IMR-90 (cell line): ENCODE measurements at regions not wholly inside any gene's neighbourhood (a gene's known extent, or its start where the extent isn't known, plus 50 kb on each side); places are given as distances from the start of the nearest gene placed in this dataset.

Experiments used
- ATAC-seq: fragments of 200-7000 bp; cut with Tn5 transposase; 2 replicates; pipeline ENCODE4 v1.9.1; 2020; ENCODE audit warnings: low read depth, mild to moderate bottlenecking, moderate library complexity
- BruUV-seq: library from RNA; stranded (reverse); fragments of 400-500 nt; replicated peaks from 2 replicates; lab custom pipeline; 2021; lab: Mats Ljungman, UMichigan
- CTCF ChIA-PET: fragments of 300-600 bp; formaldehyde crosslinking; extraction: SDS; loops from one replicate; lab custom pipeline; 2021; ENCODE audit warnings: antibody characterized with exemption; lab: Yijun Ruan, JAX
- POLR2A ChIA-PET: fragments of 300-600 bp; sonication (Branson Sonifier 250); formaldehyde crosslinking; loops from one replicate; lab custom pipeline; 2022; ENCODE audit warnings: antibody characterized with exemption; ENCODE audit not compliant: unreplicated experiment; lab: Charles Lee
- DNase-seq: peaks from one replicate; pipeline ENCODE4 v3.0.0; 2013
- H2AFZ ChIP-seq: replicated peaks from 2 replicates; pipeline ENCODE3; 2013; ENCODE audit warnings: low read length, mild to moderate bottlenecking; ENCODE audit not compliant: poor library complexity
- H2AK5ac ChIP-seq: 2 replicates; pipeline ENCODE4 v1.6.1; 2013; ENCODE audit warnings: low read depth, low read length, inconsistent platforms
- H2AK9ac ChIP-seq: replicated peaks from 2 replicates; pipeline ENCODE3; 2013; ENCODE audit warnings: mild to moderate bottlenecking, low read depth, low read length, moderate library complexity; ENCODE audit not compliant: poor library complexity
- H2BK120ac ChIP-seq: 2 replicates; pipeline ENCODE4 v1.6.1; 2013; ENCODE audit warnings: low read depth, low read length, inconsistent platforms
- H2BK15ac ChIP-seq: 3 replicates; pipeline ENCODE4 v1.6.1; 2013; ENCODE audit warnings: low read depth, low read length, inconsistent platforms
- H2BK20ac ChIP-seq: 2 replicates; pipeline ENCODE4 v1.6.1; 2013; ENCODE audit warnings: low read depth, mild to moderate bottlenecking, inconsistent platforms, low read length, moderate library complexity
- H2BK5ac ChIP-seq: 2 replicates; pipeline ENCODE4 v1.6.1; 2013; ENCODE audit warnings: mild to moderate bottlenecking, low read depth, low read length, inconsistent platforms; ENCODE audit not compliant: poor library complexity, severe bottlenecking
- H3K14ac ChIP-seq: replicated peaks from 2 replicates; pipeline ENCODE4 v1.6.1; 2013; ENCODE audit warnings: low read depth, low read length, inconsistent platforms
- H3K18ac ChIP-seq: 2 replicates; pipeline ENCODE4 v1.6.1; 2013; ENCODE audit warnings: low read depth, low read length, control low read depth
- H3K23ac ChIP-seq: 2 replicates; pipeline ENCODE4 v1.6.1; 2013; ENCODE audit warnings: low read depth, low read length, inconsistent platforms
- H3K27ac ChIP-seq: 2 replicates; pipeline ENCODE4 v1.5.1; 2013; ENCODE audit warnings: mild to moderate bottlenecking, control low read depth, low read length; ENCODE audit not compliant: insufficient read depth
- H3K27me3 ChIP-seq: 2 replicates; pipeline ENCODE4 v1.6.1; 2013; ENCODE audit warnings: low read length; ENCODE audit not compliant: control insufficient read depth, insufficient read depth
- H3K36me3 ChIP-seq: 2 replicates; pipeline ENCODE4 v1.6.1; 2013; ENCODE audit warnings: low read length, mixed read lengths; ENCODE audit not compliant: control insufficient read depth, insufficient read depth
- H3K4ac ChIP-seq: 2 replicates; pipeline ENCODE4 v1.6.1; 2013; ENCODE audit warnings: low read depth, low read length, inconsistent platforms
- H3K4me1 ChIP-seq: 2 replicates; pipeline ENCODE4 v1.6.1; 2013; ENCODE audit warnings: low read length, mixed read lengths; ENCODE audit not compliant: control insufficient read depth, insufficient read depth
- H3K4me2 ChIP-seq: 2 replicates; pipeline ENCODE4 v1.6.1; 2013; ENCODE audit warnings: low read depth, mild to moderate bottlenecking, control low read depth, low read length, moderate library complexity
- H3K4me3 ChIP-seq: 2 replicates; pipeline ENCODE4 v1.5.1; 2013; ENCODE audit warnings: low read depth, mild to moderate bottlenecking, control low read depth, low read length, moderate library complexity; ENCODE audit not compliant: insufficient read depth
- H3K56ac ChIP-seq: 2 replicates; pipeline ENCODE4 v1.6.1; 2013; ENCODE audit warnings: low read length, inconsistent platforms; ENCODE audit not compliant: insufficient read depth; ENCODE audit errors: extremely low read depth
- H3K79me1 ChIP-seq, 2 experiments: 2 replicates each; pipeline ENCODE4 v1.6.1; 2013; ENCODE audit warnings: low read length in 2 of 2, inconsistent platforms in 1 of 2, low read depth in 1 of 2
- H3K9ac ChIP-seq: 2 replicates; pipeline ENCODE4 v1.6.1; 2013; ENCODE audit warnings: low read depth, low read length, control low read depth
- H3K9me1 ChIP-seq: 2 replicates; pipeline ENCODE4 v1.6.1; 2013; ENCODE audit warnings: low read length, inconsistent platforms; ENCODE audit not compliant: insufficient read depth
- H3K9me3 ChIP-seq: 2 replicates; pipeline ENCODE4 v1.6.1; 2013; ENCODE audit warnings: low read length; ENCODE audit not compliant: control insufficient read depth, insufficient read depth
- H4K20me1 ChIP-seq: 2 replicates; pipeline ENCODE4 v1.6.1; 2013; ENCODE audit warnings: low read length, inconsistent platforms; ENCODE audit not compliant: insufficient read depth
- H4K5ac ChIP-seq: 2 replicates; pipeline ENCODE4 v1.6.1; 2013; ENCODE audit warnings: mild to moderate bottlenecking, low read depth, low read length, control low read depth
- H4K8ac ChIP-seq, 2 experiments: 2 replicates each; pipeline ENCODE4 v1.6.1; 2013; ENCODE audit warnings: low read depth in 2 of 2, low read length in 2 of 2, control low read depth in 1 of 2, inconsistent platforms in 1 of 2
- H4K91ac ChIP-seq: 2 replicates; pipeline ENCODE4 v1.6.1; 2013; ENCODE audit warnings: low read depth, low read length, inconsistent platforms; ENCODE audit not compliant: insufficient read depth
- BHLHE40 ChIP-seq: fragments of 150-350 bp; IDR thresholded peaks from 2 replicates; pipeline ENCODE4 v1.6.1; 2016; ENCODE audit warnings: mild to moderate bottlenecking, low read depth, low read length
- CEBPB ChIP-seq: IDR thresholded peaks from 2 replicates; pipeline ENCODE4 v1.6.1; 2012; ENCODE audit warnings: low read depth, low read length, improper control_type of control experiment
- CHD1 ChIP-seq: IDR thresholded peaks from 2 replicates; pipeline ENCODE4 v1.6.1; 2012; ENCODE audit warnings: low read depth, low read length, improper control_type of control experiment
- ELK1 ChIP-seq: fragments of 150-350 bp; IDR thresholded peaks from 2 replicates; pipeline ENCODE4 v1.6.1; 2016; ENCODE audit warnings: low read depth, mild to moderate bottlenecking, low read length, moderate library complexity, borderline replicate concordance
- FOS ChIP-seq: fragments of 150-350 bp; IDR thresholded peaks from 2 replicates; pipeline ENCODE4 v1.6.1; 2016; ENCODE audit warnings: low read depth, low read length
- MAFK ChIP-seq: IDR thresholded peaks from 2 replicates; pipeline ENCODE4 v1.6.1; 2012; ENCODE audit warnings: low read depth, low read length, improper control_type of control experiment
- MXI1 ChIP-seq: IDR thresholded peaks from 2 replicates; pipeline ENCODE4 v1.6.1; 2012; ENCODE audit warnings: low read depth, mild to moderate bottlenecking, low read length, moderate library complexity, borderline replicate concordance
- NFE2L2 ChIP-seq: fragments of 150-350 bp; IDR thresholded peaks from 2 replicates; pipeline ENCODE4 v1.6.1; 2016; ENCODE audit warnings: low read depth, mild to moderate bottlenecking, low read length
- POLR2A ChIP-seq: IDR thresholded peaks from 2 replicates; pipeline ENCODE4 v1.6.1; 2012; ENCODE audit warnings: mild to moderate bottlenecking, low read depth, low read length
- RAD21 ChIP-seq: IDR thresholded peaks from 2 replicates; pipeline ENCODE4 v1.6.1; 2012; ENCODE audit warnings: low read length, improper control_type of control experiment
- RFX5 ChIP-seq: IDR thresholded peaks from 2 replicates; pipeline ENCODE4 v1.8.0; 2012; ENCODE audit warnings: low read depth, mild to moderate bottlenecking, low read length, moderate library complexity
- SMC3 ChIP-seq: fragments of 150-350 bp; IDR thresholded peaks from 2 replicates; pipeline ENCODE4 v1.6.1; 2016; ENCODE audit warnings: low read depth, mild to moderate bottlenecking, antibody characterized with exemption, low read length, moderate library complexity
- USF2 ChIP-seq: fragments of 150-350 bp; IDR thresholded peaks from 2 replicates; pipeline ENCODE4 v1.6.1; 2017; ENCODE audit warnings: mild to moderate bottlenecking, antibody characterized with exemption, low read length, low read depth
- WGBS, 2 experiments: methylation state at CpG; one replicate each; pipeline versions ENCODE4 v1.1.5 to v1.1.7; 2013; ENCODE audit warnings: missing lambda C conversion rate in 2 of 2; ENCODE audit not compliant: insufficient read length in 1 of 2; ENCODE audit errors: extremely low coverage in 2 of 2; 5-methylcytosine and 5-hydroxymethylcytosine counted together
- dilution Hi-C: fragments of 300-500 bp; cut with HindIII; formaldehyde crosslinking; loops from one replicate; pipeline ENCODE4 v1.14.3; 2018; ENCODE audit warnings: low sequenced_read_pairs; ENCODE audit not compliant: unreplicated experiment
- in situ Hi-C: fragments of 300-500 bp; cut with MboI; formaldehyde crosslinking; loops from 3 replicates; pipeline ENCODE4 v1.14.3; 2019; ENCODE audit warnings: low sequenced_read_pairs, inconsistent platforms, mixed read lengths
- intact Hi-C: fragments of 100-400 bp; cut with micrococcal nuclease; formaldehyde crosslinking; loops from 2 replicates; pipeline ENCODE4 v1.10.0; 2022
- TF ChIP-seq, protein P1 (sequence below): conservative IDR thresholded peaks from 2 replicates; pipeline ENCODE4 v1.5.1; 2012; ENCODE audit warnings: mild to moderate bottlenecking, low read depth, low read length, improper control_type of control experiment

GRCh38 chr6:167448378-167448777 lies 123.5 kb downstream of the TTLL2 start:
- Histone ChIP-seq H2BK15ac (no peak overlapping the region), H4K20me1 (no peaks in the 10 kb centered on the region), H3K4me1 (no peaks in the 10 kb centered on the region), H3K18ac (no peak overlapping the region), H2AK5ac (no peak overlapping the region), H2AFZ (no peak overlapping the region), H3K4me3 (no peak overlapping the region), H3K4me2 (no peak overlapping the region), H3K79me1 (no peaks in the 10 kb centered on the region), H3K36me3 (no peaks in the 10 kb centered on the region), H3K23ac (no peak overlapping the region), H2AK9ac (no peak overlapping the region), H3K27me3 (no peaks in the 10 kb centered on the region), H3K9ac (no peak overlapping the region), H3K27ac (no peak overlapping the region), H3K9me1 (no peaks in the 10 kb centered on the region), H2BK5ac (no peak overlapping the region), H3K56ac (no peak overlapping the region), H3K14ac (no peak overlapping the region), H4K91ac (no peak overlapping the region), H2BK120ac (no peak overlapping the region), H3K9me3 (peaks cover 44% of the 10 kb centered on the region), H4K5ac (no peak overlapping the region), H3K4ac (no peak overlapping the region), H2BK20ac (no peak overlapping the region), H4K8ac (no peak overlapping the region)
- intact Hi-C loops: no loop called here
- 82% methylated on average over 2 of the region's 5 CpGs; no CpG with 5 or more reads in 1 of the 2 experiments for WGBS, 2 experiments
- TF ChIP-seq NFE2L2: no peak
- TF ChIP-seq, protein P1, sequence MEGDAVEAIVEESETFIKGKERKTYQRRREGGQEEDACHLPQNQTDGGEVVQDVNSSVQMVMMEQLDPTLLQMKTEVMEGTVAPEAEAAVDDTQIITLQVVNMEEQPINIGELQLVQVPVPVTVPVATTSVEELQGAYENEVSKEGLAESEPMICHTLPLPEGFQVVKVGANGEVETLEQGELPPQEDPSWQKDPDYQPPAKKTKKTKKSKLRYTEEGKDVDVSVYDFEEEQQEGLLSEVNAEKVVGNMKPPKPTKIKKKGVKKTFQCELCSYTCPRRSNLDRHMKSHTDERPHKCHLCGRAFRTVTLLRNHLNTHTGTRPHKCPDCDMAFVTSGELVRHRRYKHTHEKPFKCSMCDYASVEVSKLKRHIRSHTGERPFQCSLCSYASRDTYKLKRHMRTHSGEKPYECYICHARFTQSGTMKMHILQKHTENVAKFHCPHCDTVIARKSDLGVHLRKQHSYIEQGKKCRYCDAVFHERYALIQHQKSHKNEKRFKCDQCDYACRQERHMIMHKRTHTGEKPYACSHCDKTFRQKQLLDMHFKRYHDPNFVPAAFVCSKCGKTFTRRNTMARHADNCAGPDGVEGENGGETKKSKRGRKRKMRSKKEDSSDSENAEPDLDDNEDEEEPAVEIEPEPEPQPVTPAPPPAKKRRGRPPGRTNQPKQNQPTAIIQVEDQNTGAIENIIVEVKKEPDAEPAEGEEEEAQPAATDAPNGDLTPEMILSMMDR: no peak
- no peak for TF ChIP-seq POLR2A
- TF ChIP-seq RFX5: no peak
- no peak for TF ChIP-seq SMC3
- no peak for TF ChIP-seq CHD1
- TF ChIP-seq BHLHE40: no peak
- TF ChIP-seq CEBPB: no peak
- TF ChIP-seq FOS: no peak
- no peak for TF ChIP-seq MAFK
- TF ChIP-seq USF2: no peak
- TF ChIP-seq ELK1: no peak
- no peak for TF ChIP-seq MXI1
- TF ChIP-seq RAD21: no peak
- DNase-seq (no peak), ATAC-seq (no peak)
- no TSS peak for BruUV-seq
- in situ Hi-C loops: no loop called here
- dilution Hi-C loops: no loop called here
- ChIA-PET POLR2A (no interaction called here), CTCF (no interaction called here)
